NOMO-1 treated with DMSO at 0.1 percent for 48 hours (cell line): ENCODE measurements at regions not wholly inside any gene's neighbourhood (a gene's known extent, or its start where the extent isn't known, plus 50 kb on each side); places are given as distances from the start of the nearest gene placed in this dataset.
A peak's percentile ranks its signal among the peaks of the same experiment; 100 is the strongest.

Experiments
- DNase-seq: peaks from one replicate; lab custom pipeline; 2025; ENCODE audit not compliant: unreplicated experiment; lab: John Stamatoyannopoulos, UW

- no peak for DNase-seq
Observed at GRCh38 chr1:217091561-217091960, 368.3 kb upstream of the ESRRG start.

- DNase-seq: no peak
Observed at GRCh38 chr1:217090060-217090911, 367.1 kb upstream of the ESRRG start.

DNA sequence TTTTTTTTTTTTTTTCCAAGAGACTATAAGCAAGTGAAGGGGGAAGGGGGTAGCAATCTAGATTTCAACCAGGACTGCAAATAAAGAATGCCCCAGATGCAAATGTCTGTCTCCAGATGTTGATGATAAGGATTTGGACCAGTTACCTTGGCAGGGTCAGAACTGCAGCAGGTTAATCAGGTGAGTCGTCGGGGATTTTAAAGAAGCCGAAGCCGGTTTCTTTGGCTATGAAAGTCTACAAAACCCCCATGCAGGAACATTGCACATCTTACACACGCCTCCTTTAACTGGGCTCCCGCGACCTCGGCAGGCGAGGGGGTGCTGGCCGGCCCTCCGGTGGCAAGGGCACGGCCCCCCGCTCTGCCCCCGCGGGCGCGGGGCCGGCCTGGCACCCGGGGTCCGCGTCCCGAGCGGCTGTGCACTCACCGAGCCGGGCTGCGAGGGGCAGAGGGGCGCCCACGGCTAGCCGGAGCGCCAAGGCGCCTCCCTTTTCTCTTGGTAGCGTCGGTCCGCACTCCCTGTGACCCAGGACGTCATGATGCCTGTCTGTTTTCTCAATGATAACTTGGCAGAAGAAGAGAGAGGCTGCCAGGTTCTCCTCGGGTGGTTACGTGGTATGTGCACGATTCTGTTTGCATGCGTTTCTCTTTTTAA, 366.3 kb upstream of the ESRRG start:
- peak; percentile 52 for DNase-seq

- no peak for DNase-seq
Observed at GRCh38 chr1:217088521-217089284, 365.5 kb upstream of the ESRRG start.

DNA sequence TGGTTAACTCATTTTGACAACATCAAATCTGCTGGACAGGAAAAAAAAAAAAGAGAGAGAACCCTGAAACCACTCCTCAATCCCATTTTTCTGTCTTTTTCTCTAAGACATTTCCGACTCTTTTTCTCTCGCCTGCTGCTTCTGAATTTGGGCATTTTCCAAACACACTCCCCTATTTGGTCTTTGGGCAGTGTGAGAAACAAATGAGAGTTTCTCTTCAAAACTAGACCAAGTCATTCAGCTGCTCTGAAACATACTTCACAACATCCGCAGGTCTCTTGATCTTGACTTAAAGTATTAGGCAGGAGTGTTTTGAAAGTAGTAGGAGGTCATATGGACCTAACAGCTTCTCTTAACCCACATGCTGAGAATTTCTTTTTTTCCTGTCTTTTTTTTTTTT, 364.8 kb upstream of the ESRRG start:
- DNase-seq: no peak

DNA sequence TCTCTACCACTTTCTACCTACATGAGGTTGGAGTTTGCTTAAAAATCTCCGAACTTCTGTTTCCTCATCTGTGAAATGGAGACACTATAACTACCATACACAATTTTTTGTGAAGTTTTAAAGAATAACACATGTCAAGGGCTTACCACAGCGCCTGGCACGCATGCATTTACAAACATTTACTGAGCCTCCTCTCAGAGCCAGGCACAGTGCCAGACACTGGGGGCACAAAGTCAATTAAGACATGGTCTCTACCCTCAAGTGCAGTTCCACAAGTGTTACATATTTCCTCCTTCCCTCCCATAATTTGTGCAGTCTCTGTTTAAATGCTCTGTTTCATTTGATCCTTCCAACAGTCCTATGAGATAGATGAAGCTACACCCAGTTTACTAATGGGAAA, 356.4 kb upstream of the ESRRG start:
- no peak for DNase-seq

DNA sequence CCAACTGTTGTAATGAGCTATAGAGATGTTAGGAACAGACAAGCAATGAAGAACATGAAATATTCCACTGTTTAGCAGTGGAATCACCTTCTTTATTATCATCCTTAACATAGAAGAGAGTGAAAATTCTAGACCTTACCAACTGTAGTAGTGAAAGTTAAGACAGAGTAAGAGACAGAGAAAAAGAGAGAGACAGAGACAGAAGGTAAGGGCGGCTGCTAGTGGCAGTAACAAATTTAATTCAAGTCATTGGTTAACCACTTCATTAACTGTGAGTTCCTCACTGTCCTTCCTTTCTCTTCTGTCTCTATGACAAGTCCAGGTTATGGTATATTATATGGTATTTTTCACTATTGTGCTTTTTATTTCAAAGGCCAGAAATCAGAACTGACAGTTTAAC, 355.7 kb upstream of the ESRRG start:
- no peak for DNase-seq

DNA sequence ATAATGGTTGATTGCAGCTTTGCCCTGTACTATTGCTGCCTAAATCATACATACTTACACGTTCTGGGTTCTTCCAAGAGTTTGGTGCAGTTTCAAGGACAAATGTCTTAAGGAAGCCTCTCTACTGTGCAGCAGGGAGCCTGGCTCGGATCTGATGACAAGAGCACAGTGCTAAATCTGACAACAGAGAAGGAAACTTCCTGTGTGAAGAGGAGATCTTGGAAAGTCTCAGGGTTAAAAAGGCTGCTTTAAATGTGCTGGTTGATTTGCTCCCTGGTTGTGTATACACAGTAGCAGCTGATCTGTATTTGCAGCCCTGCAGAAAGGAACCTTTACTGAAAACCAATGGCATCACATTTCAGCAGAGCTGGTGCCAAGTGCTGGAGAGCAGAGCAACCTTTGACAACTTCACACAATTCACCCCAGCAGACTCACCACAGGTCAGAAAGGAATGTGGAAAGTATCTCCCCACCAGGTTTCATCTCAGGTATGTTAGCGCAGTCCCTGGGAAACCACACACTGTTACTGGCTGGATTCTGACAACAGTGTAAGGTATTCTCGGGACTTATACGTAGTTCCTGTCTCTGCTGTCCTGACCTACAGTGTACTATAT, 355.0 kb upstream of the ESRRG start:
- no peak for DNase-seq

- no peak for DNase-seq
Observed at GRCh38 chr1:217077426-217077825, 354.2 kb upstream of the ESRRG start.

DNA sequence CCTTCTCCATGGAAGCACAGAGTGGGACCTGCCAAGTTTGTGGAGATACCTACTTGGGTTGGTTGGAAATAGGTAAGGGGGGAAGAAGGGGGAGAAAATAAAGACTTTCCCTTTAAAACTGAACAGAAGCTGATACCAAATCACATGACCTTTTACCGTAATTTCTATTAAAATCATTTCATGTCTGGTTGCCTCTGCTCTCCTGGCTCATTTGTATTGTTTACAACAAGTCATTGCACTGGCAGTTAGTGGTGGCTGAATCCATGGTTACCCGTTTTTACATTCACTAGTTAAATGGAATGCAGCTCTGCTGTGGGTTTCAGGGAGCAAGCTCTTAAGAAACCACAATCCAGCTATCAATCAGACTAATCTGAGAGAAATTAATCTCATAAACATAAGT, 353.7 kb upstream of the ESRRG start:
- DNase-seq: no peak

DNA sequence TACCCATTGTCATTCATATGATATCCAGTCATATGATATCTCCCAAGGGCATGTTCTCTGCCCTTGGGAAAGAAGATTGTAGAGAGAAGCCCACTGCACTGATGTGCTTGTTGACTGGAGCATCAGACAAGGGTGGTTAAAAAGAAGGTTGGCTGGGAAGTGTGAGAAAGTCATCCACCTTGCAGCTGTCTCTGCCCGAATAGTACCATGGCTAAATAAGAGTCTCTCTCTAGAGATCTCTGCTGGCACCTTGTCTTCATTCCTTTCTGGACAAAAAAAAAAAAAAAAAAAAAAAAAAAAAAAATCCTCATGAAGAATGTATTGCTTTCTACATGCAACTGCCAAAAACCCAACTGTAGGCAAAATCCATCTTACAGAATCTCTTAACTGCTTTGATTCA, 349.7 kb upstream of the ESRRG start:
- DNase-seq: no peak

DNA sequence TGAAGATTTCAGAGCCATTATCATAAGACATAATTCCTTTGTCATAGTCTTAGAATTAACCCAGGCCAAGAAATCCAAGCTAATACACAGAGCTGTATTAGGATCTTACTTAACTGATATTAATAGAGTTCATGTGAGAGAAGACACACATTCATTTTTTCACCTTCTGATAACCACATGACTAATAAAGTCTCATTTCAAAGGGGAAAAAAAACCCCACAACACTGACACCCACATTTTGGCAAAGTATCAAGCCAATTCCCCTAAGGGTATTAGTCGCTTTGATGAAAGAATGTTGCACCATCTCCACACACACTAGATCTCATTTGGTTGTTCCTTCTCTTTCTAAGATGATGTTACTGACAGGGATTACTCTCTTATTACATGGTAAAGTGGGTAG, 344.4 kb upstream of the ESRRG start:
- DNase-seq: no peak

DNA sequence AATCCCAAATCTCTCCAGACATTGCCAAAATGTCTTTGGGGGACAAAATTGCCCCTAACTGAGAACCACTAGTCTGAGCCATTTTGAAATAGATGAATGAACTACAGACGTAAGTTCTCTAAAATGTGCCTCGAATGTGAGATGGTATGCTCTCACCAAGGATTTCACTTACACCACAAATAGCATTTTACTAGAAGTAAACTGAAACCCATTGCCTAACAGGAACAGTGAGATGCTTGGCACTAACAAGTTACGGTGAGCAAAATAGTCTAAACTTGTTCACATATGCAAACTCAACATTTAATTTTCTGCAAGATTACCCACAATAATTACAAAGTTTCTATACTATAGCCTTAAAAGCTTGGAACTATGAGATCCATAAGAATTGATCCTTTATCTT, 343.6 kb upstream of the ESRRG start:
- no peak for DNase-seq

- no peak for DNase-seq
Observed at GRCh38 chr1:217063172-217063908, 340.1 kb upstream of the ESRRG start.

DNA sequence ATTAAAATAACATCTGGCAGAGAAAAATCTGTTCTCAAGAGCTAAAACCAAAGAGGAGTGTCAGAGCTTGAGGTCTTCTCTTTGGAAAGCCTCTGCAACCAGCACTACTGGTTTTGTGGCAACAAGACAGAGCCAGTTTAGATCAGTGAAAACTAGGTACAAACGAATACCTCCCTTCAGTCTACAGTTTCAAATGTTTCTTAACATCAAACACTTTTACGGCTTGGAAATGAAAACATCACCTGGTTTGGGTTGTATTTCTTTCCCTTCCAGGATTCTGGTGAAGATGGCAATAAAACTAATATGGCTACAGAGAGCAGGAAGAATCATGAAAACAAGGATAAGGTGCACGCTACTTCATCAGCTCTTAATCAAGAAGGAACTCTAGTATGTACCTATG, 339.4 kb upstream of the ESRRG start:
- DNase-seq: no peak

DNA sequence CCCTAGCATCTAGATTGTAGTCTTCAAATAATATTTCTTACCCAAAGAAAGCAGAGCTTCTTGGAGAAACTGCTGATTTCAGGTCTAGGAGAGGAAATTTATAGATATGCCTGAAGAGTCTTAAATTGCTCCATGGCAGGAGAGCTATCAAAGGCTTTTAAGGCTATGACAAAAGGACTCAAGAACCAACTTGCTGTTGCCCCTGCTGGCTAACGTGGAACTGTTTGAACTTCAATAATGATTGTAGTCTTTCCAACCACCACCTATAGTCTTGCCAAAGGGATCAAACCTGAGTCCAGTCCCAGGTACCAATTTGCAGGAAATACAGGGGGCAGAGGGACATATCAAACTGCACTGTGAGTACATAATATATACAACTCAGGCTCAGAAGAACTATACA, 336.2 kb upstream of the ESRRG start:
- DNase-seq: no peak

GRCh38 chr1:217053676-217054075, 330.4 kb upstream of the ESRRG start:
- no peak for DNase-seq

DNA sequence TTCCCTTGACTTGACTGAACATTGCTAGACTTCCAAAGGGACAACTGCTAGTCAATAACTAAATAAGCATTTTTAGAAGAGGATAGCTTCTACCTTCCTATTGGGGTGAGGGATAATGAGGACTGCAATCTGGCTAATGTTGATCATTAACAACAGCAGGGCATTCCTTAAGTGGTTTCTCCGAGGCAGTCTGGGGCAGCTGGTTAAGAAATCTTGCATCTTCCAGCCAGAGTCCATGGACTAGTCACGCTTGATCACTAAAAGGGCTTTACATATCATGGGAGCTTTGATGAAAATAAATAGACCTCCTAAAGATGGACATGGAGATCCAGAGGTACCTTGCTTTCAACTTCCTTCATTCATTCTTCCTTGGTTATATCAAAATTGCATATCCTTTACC, 329.4 kb upstream of the ESRRG start:
- DNase-seq: no peak

DNA sequence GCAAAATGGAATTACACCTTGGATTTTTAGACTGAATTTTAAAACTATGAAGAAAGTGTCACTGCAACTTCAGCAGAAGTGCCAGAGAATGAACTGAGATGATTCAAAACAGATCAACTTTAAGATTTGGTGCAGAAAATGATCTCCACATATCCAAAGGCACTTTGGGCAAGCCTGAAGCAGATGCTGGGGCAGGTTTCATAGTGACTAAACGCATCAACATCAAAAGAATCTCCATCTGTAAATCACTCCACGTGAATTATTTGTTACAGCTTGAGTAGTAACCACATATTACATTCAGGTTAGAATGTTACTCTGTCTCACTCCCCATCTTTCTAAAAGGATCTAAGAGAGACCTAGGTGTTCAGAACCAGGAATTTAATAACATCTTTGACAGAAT, 329.0 kb upstream of the ESRRG start:
- DNase-seq: no peak

GRCh38 chr1:217049721-217050120, 326.5 kb upstream of the ESRRG start:
- DNase-seq: no peak

GRCh38 chr1:217049081-217049480, 325.9 kb upstream of the ESRRG start:
- no peak for DNase-seq
